OCI-LY3 (cell line): ENCODE measurements at regions not wholly inside any gene's neighbourhood (a gene's known extent, or its start where the extent isn't known, plus 50 kb on each side); places are given as distances from the start of the nearest gene placed in this dataset.

Source experiments
- H2AFZ ChIP-seq: fragments of 200-600, 300-600 bp; shearing (Covaris generic); 2 replicates; pipeline ENCODE4 v1.6.0; 2014; ENCODE audit warnings: antibody characterized with exemption, low read depth, low read length
- H3K27ac ChIP-seq: fragments of 200-600, 300-600 bp; sonication (generic); 2 replicates; pipeline ENCODE4 v1.5.1; 2014; ENCODE audit warnings: mild to moderate bottlenecking, low read length, moderate library complexity, mixed read lengths
- H3K27me3 ChIP-seq: fragments of 200-600, 300-600 bp; sonication (generic); 2 replicates; pipeline ENCODE4 v1.6.1; 2014; ENCODE audit warnings: low read depth, low read length, mixed read lengths
- H3K36me3 ChIP-seq: fragments of 200-600, 300-600 bp; sonication (generic); replicated peaks from 2 replicates; pipeline ENCODE3; 2014; ENCODE audit warnings: low read depth, low read length, mixed read lengths
- H3K4me1 ChIP-seq: fragments of 300-600, 200-600 bp; sonication (generic); 2 replicates; pipeline ENCODE4 v1.6.1; 2014; ENCODE audit warnings: low read length, mixed read lengths
- H3K4me2 ChIP-seq: fragments of 200-600, 300-600 bp; sonication (generic); 2 replicates; pipeline ENCODE4 v1.6.1; 2014; ENCODE audit warnings: low read length, mixed read lengths
- H3K4me3 ChIP-seq: fragments of 300-600, 200-600 bp; sonication (generic); 2 replicates; pipeline ENCODE4 v1.5.1; 2014; ENCODE audit warnings: antibody characterized with exemption, mild to moderate bottlenecking, low read length, moderate library complexity
- H3K79me2 ChIP-seq: fragments of 300-600, 200-600 bp; shearing (Covaris generic); 2 replicates; pipeline ENCODE4 v1.6.1; 2014; ENCODE audit warnings: mild to moderate bottlenecking, low read length, mixed read lengths
- H3K9ac ChIP-seq: fragments of 300-600, 200-600 bp; shearing (Covaris generic); 2 replicates; pipeline ENCODE4 v1.6.0; 2014; ENCODE audit warnings: mild to moderate bottlenecking, low read length, moderate library complexity
- H3K9me3 ChIP-seq: fragments of 200-600, 300-600 bp; shearing (Covaris generic); 2 replicates; pipeline ENCODE4 v1.6.1; 2014; ENCODE audit warnings: low read length, mixed read lengths; ENCODE audit not compliant: insufficient read depth
- H4K20me1 ChIP-seq: fragments of 200-600, 300-600 bp; sonication (generic); 2 replicates; pipeline ENCODE4 v1.6.1; 2016; ENCODE audit warnings: low read length, mixed read lengths; ENCODE audit not compliant: insufficient read depth
- EZH2phosphoT487 ChIP-seq: fragments of 200-600 bp; shearing (Covaris generic); IDR thresholded peaks from 2 replicates; pipeline ENCODE4 v1.6.1; 2018; ENCODE audit warnings: antibody characterized with exemption, mixed run types, low read depth
- TF ChIP-seq, protein P1 (sequence below): fragments of 200-600, 300-600 bp; sonication (generic); IDR thresholded peaks from 2 replicates; pipeline ENCODE4 v1.5.1; 2014; ENCODE audit warnings: antibody characterized with exemption, low read length, low read depth

DNA sequence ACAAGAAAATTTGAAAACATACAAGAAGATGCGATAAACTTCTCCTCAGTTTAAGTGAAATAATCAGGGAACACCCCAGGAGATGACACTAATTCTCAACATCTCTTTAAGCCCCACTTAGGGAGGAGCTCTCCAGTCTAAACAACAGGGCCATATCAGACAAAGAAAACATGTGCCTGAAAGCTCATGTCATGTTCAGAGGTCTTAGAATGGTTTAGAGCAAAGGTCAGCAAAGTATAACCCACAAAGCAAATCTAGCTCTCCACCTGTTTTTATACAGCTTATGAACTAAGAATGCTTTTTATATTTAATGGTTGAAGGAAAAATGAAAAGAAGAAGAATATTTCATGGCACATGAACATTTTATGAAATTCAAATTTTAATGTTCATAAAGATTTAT, 155.6 kb upstream of the NOL4 start:
- H4K20me1 ChIP-seq = no peaks in the 10 kb centered on the region
- no peak overlapping the region for H3K4me2 ChIP-seq
- H3K36me3 ChIP-seq = no peaks in the 10 kb centered on the region
- no peak for TF ChIP-seq EZH2phosphoT487
- TF ChIP-seq, protein P1, sequence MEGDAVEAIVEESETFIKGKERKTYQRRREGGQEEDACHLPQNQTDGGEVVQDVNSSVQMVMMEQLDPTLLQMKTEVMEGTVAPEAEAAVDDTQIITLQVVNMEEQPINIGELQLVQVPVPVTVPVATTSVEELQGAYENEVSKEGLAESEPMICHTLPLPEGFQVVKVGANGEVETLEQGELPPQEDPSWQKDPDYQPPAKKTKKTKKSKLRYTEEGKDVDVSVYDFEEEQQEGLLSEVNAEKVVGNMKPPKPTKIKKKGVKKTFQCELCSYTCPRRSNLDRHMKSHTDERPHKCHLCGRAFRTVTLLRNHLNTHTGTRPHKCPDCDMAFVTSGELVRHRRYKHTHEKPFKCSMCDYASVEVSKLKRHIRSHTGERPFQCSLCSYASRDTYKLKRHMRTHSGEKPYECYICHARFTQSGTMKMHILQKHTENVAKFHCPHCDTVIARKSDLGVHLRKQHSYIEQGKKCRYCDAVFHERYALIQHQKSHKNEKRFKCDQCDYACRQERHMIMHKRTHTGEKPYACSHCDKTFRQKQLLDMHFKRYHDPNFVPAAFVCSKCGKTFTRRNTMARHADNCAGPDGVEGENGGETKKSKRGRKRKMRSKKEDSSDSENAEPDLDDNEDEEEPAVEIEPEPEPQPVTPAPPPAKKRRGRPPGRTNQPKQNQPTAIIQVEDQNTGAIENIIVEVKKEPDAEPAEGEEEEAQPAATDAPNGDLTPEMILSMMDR = no peak
- no peak overlapping the region for H3K4me3 ChIP-seq
- no peak overlapping the region for H3K9ac ChIP-seq
- H3K4me1 ChIP-seq = no peaks in the 10 kb centered on the region
- H3K27me3 ChIP-seq = no peaks in the 10 kb centered on the region
- no peak overlapping the region for H3K27ac ChIP-seq
- H3K9me3 ChIP-seq = no peaks in the 10 kb centered on the region
- no peak overlapping the region for H2AFZ ChIP-seq
- H3K79me2 ChIP-seq = no peaks in the 10 kb centered on the region

DNA sequence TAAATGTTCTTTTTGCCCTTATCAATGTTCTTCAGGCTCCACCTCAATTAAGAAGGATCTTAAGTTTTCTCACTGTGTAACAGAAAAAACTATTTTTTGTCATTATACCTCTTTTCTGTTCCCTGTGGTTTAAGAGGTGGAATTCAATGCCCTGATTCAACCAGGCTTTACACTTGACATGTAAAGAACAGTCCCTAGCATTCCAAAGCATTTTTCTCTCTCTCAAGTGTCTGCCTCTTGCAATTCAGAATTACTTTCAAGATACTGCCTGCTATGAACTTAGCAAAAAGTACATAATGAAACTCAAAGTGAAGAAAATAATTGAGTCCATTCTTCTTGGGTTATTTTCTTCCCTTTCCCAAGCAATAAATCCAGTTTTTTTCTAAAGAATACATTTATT, 160.6 kb upstream of the NOL4 start:
- Histone ChIP-seq H3K9ac (no peak overlapping the region), H3K4me3 (no peak overlapping the region), H3K9me3 (no peaks in the 10 kb centered on the region), H3K36me3 (no peaks in the 10 kb centered on the region), H4K20me1 (no peaks in the 10 kb centered on the region), H3K79me2 (no peaks in the 10 kb centered on the region), H3K4me1 (no peaks in the 10 kb centered on the region), H2AFZ (no peak overlapping the region), H3K27me3 (no peaks in the 10 kb centered on the region), H3K27ac (no peak overlapping the region), H3K4me2 (no peak overlapping the region)
- TF ChIP-seq, protein P1 = no peak
- TF ChIP-seq EZH2phosphoT487 = no peak

DNA sequence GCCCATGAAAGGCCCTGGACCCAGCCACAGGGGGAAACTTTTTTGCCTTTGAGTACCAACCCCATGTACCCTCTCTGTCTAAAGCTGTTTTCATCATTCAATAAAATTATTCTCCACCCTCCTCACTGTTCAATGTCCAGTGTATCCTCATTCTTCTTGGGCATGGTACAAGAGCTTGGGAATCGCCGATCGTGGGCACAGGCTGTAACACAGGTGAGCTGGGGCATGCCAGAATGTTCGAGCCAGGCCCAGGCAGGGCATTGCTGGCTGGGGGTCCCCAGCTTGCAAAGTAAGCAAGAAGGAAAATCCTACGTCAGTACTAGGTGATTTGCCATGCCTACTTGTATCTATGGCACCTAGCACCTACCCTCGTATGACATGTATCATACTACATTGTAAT, 162.1 kb upstream of the NOL4 start:
- no peaks in the 10 kb centered on the region for H4K20me1 ChIP-seq
- H3K4me3 ChIP-seq = no peak overlapping the region
- H3K9ac ChIP-seq = no peak overlapping the region
- H3K9me3 ChIP-seq = no peaks in the 10 kb centered on the region
- no peaks in the 10 kb centered on the region for H3K36me3 ChIP-seq
- no peaks in the 10 kb centered on the region for H3K27me3 ChIP-seq
- no peaks in the 10 kb centered on the region for H3K79me2 ChIP-seq
- no peak overlapping the region for H2AFZ ChIP-seq
- H3K27ac ChIP-seq = no peak overlapping the region
- no peak overlapping the region for H3K4me2 ChIP-seq
- TF ChIP-seq, protein P1 = no peak
- TF ChIP-seq EZH2phosphoT487 = no peak
- H3K4me1 ChIP-seq = no peaks in the 10 kb centered on the region

GRCh38 chr18:34397286-34397896, 172.7 kb upstream of the NOL4 start:
- no peak overlapping the region for H3K27ac ChIP-seq

More at GRCh38 chr18:34397286-34397896, 172.7 kb upstream of the NOL4 start:
- H3K4me1 ChIP-seq = no peaks in the 10 kb centered on the region
- no peak overlapping the region for H3K4me3 ChIP-seq
- H3K79me2 ChIP-seq = no peaks in the 10 kb centered on the region
- no peaks in the 10 kb centered on the region for H4K20me1 ChIP-seq
- no peak overlapping the region for H2AFZ ChIP-seq
- no peaks in the 10 kb centered on the region for H3K36me3 ChIP-seq
- no peaks in the 10 kb centered on the region for H3K27me3 ChIP-seq
- H3K9me3 ChIP-seq = no peaks in the 10 kb centered on the region
- TF ChIP-seq, protein P1 = no peak
- no peak for TF ChIP-seq EZH2phosphoT487
- no peak overlapping the region for H3K9ac ChIP-seq
- no peak overlapping the region for H3K4me2 ChIP-seq
